GM19328 (cell line): ENCODE measurements at regions not wholly inside any gene's neighbourhood (a gene's known extent, or its start where the extent isn't known, plus 50 kb on each side); places are given as distances from the start of the nearest gene placed in this dataset.

Source experiments
- ATAC-seq: cut with Tn5 transposase; IDR thresholded peaks from one replicate; pipeline ENCODE4 v1.9.1; 2021; ENCODE audit warnings: mild to moderate bottlenecking, moderate library complexity; ENCODE audit not compliant: unreplicated experiment

DNA sequence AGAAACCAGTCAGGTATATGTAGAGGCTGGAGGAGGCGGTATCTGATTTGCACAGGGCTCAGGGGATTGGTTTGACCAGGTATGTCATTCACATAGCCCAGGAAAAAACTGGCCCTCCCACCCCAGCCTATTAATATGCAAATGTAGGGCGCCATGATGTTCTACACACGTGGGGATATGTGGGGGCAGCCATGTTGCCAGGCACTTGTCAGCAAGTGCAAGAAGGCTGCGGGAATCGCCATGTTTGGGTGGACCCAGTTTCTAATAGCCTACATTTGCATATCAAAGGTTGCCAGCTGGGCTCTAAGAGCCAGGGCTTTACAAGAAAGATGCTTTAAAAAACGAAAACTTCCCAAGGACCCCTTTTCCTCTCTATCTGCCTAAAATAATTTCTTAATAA lies 335.1 kb downstream of the SMARCA1 start:
- ATAC-seq, result no peak

GRCh38 chrX:129176710-129177109 lies 346.6 kb downstream of the SMARCA1 start:
- ATAC-seq, result no peak

DNA sequence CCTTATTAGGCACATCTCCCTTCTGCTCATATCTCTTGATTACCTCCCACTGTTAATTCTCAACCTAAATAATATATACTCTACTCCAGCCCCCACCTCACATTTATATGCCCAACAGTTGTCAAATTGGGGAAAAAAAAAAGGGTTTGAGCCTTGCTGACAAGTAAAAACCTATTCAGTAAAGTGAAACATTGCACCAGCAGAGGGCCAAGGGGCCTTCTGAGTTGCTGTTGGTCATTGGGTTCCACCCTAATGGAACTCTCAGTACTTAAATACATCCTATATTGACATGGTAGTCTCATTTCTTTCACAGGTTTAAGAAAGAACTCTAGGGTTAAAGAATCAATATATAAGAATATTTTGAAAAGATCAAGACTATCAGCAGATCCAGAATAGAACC lies 362.2 kb downstream of the SMARCA1 start:
- no peak for ATAC-seq

DNA sequence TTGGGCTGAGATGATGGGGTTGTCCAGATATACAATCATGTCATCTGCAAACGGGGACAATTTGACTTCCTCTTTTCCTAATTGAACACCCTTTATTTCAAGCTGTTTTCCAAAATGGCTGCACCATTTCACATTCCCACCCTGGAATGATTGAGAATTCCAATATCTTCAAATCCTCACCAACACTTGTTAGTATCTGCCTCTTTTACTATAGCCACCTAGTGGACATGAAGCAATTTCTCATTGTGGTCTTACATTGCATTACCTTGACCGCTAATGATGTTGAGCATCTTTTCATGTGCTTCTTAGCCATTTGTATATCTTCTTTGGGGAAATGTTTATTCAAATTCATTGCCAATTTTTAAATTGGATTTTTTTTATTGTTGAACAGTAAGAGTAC lies 364.8 kb downstream of the SMARCA1 start:
- no peak for ATAC-seq

DNA sequence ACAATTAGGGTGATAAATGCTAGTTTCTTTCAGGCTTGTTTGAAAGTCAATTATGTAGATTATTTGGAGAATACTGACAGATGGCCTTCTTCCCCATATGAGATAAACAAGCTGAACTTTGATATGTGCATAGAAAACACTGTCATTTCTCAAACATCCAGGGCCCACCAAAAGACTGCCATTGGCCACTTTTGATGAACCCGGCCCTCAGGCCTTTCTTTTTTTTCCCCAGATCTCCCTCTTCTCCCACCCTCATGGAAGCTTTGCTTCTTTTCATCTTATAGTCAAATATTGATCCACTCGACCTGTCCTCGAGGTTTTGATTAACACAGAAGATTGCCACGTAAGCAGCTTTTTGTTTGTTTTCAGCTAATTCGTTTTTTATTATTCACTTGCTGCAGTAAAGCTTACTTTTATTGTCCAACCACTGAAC lies 377.4 kb downstream of the SMARCA1 start:
- ATAC-seq, result no peak

DNA sequence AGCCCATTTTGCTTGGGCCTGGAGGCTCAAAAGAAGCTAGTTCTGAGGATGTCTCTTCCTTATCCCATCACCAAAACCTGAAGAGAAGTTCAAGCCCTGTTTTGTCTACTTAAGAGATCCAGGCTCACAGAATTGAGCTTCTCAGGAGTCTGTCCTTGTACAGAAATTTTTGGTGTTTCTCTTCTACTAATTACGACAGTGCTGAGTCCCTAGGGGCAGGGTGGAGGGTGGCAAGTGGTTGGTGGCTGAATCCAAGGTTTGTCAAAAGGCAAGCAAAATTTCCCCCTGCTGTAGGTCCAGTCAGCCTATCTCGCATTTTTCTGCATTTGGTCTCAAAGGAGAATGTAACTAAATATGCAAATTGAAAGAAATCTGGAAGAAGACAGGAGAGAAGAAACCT lies 377.9 kb downstream of the SMARCA1 start:
- ATAC-seq, result no peak

DNA sequence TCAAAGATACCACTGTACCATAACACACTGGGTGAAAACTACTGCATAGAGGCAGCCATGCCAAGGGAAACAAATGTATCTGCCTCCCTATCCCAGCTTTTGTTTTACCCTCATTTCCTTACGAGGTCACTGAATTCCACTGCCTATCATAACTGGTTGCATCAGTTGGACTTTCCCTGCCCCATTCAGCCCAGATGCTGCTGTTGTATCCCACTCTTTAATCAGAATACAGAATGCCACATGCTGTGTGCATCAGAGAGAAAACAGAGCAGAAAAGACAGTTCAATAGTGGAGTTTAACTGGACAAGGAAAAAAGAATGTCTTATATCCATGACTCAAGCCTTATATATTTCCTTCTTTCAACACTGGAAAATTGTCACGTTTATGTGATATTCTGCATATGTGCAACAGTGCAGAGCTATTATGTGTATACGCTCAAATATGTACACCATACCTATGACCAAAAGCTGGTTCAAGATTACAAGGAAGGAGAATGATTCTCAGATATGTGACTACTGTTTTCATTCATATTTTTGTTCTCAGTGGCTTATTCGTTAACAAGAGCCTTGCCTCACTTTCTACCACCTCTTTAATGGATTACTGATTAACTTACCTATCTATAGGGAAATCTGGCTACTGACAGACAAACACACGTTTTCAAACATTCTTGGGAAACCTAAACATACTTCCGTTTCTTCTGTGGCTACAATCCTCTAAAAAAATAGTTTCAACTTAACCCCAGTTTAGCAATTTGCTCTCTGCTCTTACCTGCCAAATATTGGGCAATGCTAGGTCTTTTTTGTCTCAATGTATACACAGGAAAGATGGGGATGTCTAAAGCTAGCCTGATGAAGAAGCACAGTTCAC lies 378.9 kb downstream of the SMARCA1 start:
- no peak for ATAC-seq

- ATAC-seq, result no peak
These were observed 383.3 kb downstream of the SMARCA1 start for GRCh38 chrX:129139837-129140598.

DNA sequence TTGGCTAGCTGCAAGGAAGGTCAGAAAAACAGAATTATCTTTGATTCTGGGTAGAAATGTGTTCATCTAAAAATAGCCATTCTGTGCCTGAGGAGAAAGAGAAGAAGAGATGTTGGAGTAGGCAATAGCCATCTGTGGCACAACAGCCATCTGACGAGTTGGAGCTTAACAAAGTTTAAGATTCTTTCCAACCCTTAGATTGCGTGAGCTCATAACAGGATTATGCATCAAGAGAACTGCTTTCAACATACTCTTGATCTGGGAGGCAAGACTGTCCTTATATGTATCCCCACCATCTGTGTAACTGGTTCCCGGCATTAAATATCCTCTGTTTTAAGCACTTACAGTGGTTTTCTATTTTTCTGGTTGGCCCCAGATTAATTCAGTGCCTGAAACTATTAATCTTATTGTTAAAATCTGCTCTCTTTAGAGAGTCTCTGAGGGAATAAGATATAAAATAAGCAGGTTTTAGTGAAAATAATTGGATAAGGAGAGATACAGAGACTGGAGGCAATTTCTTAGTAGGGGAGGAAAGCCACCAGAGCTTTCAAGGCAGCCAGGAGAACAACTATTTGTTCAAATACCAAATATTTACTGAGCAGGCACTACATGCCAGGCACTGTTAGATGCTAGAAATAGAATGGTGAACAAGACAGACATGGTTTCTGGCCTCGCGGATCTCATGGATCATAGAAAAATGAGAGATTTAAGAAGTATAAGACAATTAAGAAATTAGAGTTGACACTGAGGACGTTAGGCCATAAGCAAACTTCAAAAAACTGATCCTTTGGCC lies 398.0 kb downstream of the SMARCA1 start:
- no peak for ATAC-seq

GRCh38 chrX:129123795-129124194 lies 399.5 kb downstream of the SMARCA1 start:
- ATAC-seq, result no peak

DNA sequence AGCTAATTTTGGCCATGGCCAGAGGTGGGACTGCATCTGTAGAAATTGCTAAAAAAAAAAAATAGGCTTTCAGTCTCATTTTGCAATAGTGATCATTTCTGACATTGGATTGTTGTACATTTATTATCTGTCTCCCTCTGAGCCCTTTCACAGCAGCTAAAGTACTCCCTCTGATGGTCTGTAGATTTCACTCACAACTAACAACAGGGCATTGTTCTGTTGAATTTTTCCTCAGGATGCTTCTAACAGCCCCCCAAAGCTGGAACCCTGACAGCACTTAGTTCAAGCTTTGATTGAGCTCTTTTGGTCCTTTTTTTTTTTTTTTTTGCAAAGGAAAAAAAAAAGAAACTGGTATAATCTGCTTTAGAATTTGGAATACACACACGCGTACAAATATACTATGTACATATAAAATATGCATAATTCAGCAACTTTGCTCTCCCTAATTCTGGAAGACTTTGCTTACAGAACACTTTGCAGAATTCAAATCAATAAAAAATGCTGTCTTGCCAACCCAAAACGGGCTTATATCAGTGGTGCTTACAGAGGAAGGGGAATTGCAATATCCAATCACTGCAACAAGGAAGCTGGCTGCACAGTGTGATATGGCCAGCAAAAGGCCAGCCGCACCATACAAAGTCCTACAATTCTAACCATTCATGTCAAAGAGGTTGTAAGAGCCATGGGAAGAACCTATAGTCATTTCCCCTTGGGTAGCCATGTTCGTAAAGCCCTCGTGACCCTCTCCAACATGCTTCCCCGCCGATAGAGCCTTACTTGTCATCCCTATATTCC lies 406.4 kb downstream of the SMARCA1 start:
- ATAC-seq, result no peak

- no peak for ATAC-seq
These were observed 407.4 kb downstream of the SMARCA1 start for GRCh38 chrX:129115935-129116334.

DNA sequence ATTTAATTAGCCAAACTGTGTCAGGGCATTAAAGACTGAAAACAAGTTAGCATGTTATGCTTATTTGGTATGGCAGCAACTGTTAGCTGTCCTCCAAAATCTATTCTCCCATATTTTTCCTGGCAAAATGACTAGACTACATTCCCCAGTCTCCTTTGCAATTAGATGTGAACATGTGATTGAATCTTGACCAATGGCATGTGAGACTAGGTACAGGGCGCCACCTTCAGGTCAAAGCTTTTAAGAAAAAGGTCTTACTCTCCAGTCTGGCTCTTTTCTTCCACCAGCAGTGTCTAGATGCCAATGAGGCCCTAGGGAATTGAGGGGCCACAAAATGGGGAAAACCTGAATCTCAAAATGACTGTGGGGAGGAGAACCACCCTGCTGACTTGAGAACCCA lies 408.2 kb downstream of the SMARCA1 start:
- peak; percentile 71 for ATAC-seq

DNA sequence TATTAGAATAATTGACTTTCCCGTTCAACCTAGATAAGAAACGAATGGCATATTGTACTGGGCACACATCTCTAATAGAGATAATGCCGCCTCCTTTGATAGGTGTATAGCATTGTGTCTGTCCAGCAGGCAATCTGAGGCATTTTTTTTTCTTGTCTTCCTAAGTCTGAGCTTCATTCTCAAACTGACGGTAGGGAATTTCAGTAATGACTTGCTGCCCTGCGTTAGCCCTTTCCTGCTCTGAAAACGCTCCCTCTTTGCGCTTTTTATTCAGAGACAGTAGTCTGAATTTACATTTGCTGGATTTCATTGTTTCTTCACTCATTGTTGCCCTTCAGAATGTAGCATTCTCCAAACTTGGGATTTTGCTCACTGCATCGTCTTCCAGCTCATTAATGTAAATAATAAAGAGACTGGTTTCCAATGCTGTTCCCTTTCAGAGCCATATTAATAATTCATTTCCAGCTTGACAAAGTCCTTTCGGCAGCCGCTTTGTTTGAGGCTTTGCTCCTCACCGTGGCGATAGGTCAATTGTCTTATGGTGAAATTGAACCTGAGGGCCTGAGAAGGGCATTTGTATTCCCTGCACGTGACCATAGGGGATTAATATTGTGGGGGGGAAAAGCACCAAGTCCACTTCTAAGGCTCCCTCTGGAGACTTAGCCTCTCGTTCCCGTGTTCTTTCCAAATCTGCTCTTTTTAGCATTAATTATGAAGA lies 412.1 kb downstream of the SMARCA1 start:
- ATAC-seq, result no peak

DNA sequence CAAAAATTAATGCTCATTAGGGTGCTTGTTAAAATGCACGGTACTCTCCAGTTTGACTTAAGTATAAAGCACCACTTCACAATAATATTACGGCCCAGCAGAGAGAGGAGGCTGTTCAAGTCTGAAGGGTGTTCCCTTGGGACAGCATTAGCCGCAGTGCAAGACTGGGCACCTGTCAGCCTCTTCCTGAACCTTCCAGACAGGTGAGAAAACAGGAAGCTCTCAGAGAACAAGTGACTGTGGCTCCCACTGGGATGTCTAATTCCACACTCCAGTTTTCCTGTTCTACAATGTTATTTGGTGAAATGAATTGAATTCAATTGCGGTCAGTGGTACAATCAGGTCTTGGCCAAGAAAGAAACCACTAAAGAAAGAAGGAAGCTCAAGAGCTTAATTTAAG lies 414.4 kb downstream of the SMARCA1 start:
- ATAC-seq, result no peak

DNA sequence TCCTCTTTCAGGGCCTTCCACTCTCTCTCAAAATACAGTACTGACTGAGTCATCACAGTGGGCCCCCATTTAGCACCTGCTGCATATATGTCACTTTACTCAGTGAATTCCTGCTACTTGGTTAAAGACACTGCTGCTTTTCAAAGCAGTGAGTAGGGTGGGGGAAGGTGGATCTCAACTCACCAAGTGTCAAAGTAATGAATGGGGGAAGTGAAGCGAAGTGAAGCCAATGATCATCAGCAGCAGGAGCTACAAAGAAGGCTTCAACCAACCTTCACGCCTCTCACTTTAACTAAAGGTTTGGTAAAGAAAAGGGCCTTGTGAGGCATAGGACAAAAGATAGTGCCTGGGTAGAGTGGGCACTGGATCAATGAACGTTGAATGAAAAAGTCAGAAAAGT lies 424.1 kb downstream of the SMARCA1 start:
- ATAC-seq, result no peak

DNA sequence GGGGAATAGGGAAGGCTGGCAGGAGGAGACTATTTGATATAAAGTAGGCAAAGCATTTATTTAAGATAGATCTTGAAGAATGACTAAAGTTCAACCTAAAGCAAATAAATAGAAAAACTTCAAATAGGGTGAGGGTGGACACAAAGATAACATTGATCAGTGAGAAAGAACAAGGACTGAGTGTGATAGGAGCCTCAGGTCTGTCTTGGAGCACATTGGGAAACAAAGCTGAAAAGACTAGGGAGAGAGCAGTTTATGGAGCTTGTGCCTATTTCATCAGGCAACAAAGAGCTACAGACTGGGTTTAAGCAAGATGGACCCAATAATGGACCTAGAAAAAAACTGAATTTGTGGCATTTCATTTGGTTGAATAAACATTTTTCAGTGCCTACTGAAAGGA lies 425.6 kb downstream of the SMARCA1 start:
- no peak for ATAC-seq

DNA sequence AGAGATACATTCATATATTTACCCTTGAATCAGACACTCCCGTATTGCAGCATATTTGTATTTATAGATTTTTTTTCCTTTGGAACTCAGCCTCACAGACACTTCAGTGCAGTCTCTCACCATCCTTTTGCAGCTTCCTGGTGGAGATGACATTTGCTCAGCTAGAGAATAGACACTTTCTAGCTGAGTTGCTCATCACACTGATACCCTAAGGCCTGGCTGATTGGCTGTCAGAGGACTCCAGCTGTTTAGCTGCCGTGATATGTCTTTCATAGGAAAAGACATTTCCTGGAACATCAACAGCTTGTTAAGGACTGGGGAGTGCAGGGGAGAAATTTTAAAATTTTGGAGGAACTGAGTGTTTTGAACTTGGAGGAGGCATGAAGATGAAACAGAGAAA lies 429.6 kb downstream of the SMARCA1 start:
- no peak for ATAC-seq

GRCh38 chrX:129092757-129093156 lies 430.5 kb downstream of the SMARCA1 start:
- ATAC-seq, result no peak

- ATAC-seq, result no peak
These were observed 431.0 kb downstream of the SMARCA1 start for GRCh38 chrX:129092242-129092641.
